Cerebellar nuclear complex (tissue), 1 donor: ENCODE measurements at regions not wholly inside any gene's neighbourhood (a gene's known extent, or its start where the extent isn't known, plus 50 kb on each side); places are given as distances from the start of the nearest gene placed in this dataset.
A peak's percentile ranks its signal among the peaks of the same experiment; 100 is the strongest.

ENCODE experiments used
- DNase-seq, 2 experiments: peaks; one replicate each; lab custom pipeline; 2025; lab: John Stamatoyannopoulos, UW

DNA sequence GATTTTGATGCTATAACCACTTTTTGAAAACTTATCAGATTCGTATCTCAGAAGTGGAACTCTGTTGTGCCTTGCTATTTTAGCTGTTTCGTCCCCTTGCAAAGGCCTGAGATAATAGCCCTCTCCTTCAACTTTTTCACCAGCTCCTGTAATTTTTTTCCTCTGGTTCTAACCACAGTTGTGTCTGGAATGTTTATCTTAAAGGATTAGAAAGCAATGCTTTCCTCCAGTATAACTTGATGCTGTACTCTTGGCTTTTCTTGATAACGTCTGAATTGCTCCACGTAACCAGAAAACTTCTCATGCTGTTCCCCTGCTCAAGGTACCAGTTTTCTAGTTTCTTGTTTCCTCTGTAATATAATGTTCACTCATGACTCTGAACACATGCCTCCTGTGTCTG, 209.4 kb downstream of the DTWD2 start:
- DNase-seq = no peak

DNA sequence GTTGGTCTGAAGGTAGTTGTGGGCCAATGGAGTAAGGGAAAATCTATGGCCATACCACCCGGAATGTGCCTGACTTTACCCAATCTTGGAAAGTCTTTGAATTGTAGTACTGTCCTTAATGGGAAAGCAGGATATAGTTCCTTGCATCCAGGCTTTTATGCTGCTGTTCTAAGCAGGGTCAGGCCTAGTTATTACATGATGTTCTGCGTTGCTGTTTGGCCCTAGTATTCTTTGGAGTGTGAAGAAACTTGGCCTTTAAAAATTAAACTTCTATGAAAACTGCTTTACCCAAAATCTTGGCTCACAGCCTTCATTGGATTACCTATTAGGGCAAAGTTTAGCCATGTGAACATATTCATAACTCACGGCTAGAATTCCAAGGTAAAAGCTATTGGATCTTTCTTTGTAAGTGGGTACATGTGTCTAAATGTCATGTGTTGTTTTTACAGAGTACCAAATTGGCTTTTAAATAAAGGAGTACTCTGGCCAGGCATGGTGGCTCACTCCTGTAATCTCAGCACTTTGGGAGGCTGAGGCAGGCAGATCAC, 211.1 kb downstream of the DTWD2 start:
- no peak for DNase-seq

DNA sequence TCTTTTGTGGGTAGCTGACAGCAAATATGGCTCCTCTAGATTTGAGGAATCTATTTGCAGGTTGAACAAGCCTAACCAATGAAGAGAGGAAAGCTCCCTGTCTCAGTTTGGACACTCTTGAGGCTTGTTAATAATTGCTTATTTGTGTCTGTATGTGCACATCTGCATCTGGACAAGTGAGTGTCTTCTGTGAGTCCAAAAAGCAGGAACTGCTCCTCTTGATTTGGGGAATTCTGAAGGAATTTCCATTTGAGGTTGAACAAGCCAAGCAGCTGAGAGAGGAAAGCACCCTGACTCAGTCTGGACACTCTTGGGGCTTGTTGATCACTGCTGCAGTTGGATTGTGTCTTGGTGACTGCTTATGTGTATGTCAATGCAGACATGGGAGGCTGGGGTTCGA, 211.6 kb downstream of the DTWD2 start:
- no peak for DNase-seq

- DNase-seq = no peak
These were observed 212.4 kb downstream of the DTWD2 start for GRCh38 chr5:118775790-118776499.

DNA sequence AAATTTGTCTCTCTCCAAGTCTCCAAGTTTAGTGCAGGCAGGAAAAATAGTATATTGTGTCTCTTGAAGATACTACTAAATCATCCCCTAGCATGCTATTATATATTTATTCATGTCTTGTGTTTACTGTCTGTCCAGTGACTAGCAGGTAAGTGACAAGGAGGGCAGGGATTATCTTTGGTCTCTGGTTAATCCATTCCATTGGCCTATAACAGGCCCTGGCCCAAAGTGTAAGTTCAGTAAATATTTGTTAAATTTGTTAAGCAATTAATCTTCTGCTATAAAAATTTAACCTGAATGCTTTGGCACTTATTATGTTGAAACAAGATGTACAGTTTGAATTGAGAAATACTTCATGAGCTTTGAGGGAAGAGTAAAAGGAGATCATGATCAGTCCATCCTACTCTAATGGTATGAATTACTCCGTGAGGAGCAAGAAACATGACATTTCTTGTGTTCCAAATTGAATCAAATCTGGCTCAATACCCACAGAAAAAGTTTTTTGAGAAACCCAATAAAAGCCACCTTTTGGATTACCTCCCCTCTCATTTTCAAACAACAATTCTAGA, 219.7 kb downstream of the DTWD2 start:
- DNase-seq = no peak

DNA sequence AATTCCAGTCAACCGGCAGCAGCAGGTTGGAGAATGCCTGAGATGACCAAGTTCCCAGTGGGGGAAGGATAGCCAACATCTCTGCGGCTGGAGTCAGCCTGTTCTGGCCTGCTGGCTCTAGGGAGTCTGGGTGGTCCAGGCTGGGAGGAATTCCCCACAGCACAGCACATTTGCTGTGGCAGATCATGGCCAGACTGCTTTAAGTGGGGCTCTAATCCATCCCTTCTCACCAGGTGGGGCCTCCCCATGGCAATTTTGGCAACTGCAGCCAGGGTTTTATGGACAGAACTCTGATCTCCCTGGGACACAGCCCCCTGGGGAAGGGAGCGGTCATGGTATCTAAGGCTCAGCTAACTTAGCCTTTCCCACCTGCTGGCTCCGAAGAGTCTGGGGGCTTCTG, 226.1 kb downstream of the DTWD2 start:
- DNase-seq = no peak

DNA sequence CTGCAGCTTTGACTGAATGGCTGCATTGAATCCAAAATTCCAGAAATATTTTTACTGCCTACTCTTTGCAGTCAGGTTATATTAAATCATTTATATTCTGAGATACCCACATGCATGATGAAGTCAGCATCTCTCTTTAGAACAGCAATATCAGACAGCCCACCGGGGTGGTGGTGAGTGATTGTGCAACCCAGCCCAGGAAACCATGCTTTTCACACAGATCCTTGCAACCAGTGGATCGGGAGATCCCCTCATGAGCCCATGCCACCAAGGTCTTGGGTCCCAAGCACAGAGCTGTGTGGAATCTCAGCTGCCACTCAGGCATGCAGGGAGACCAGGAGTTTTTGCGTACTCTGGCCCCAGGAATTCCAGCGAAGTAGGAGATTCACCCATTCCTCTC, 226.5 kb downstream of the DTWD2 start:
- DNase-seq = no peak

GRCh38 chr5:118752969-118753368, 235.4 kb downstream of the DTWD2 start:
- DNase-seq = no peak

GRCh38 chr5:118736396-118736795, 252.0 kb downstream of the DTWD2 start:
- DNase-seq = no peak

GRCh38 chr5:118733394-118733793, 255.0 kb downstream of the DTWD2 start:
- no peak for DNase-seq

- no peak for DNase-seq
These were observed 260.2 kb downstream of the DTWD2 start for GRCh38 chr5:118728191-118728590.

- DNase-seq = no peak
These were observed 261.5 kb downstream of the DTWD2 start for GRCh38 chr5:118726891-118727290.

DNA sequence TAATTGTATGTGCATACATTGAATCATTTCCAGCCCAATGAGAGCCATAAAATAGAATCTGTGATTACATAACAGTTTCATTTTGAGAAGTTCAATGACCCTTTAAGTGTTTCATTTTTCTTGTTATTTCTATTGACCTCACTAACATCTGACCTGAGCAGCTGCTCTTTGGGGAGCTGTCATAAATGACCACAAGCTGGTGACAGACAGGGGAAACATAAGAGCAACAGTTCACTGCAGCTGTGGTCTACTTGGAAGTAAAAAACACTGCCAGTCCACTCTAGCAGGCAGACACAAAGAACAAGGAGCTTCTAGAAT, 265.4 kb downstream of the DTWD2 start:
- DNase-seq = no peak

DNA sequence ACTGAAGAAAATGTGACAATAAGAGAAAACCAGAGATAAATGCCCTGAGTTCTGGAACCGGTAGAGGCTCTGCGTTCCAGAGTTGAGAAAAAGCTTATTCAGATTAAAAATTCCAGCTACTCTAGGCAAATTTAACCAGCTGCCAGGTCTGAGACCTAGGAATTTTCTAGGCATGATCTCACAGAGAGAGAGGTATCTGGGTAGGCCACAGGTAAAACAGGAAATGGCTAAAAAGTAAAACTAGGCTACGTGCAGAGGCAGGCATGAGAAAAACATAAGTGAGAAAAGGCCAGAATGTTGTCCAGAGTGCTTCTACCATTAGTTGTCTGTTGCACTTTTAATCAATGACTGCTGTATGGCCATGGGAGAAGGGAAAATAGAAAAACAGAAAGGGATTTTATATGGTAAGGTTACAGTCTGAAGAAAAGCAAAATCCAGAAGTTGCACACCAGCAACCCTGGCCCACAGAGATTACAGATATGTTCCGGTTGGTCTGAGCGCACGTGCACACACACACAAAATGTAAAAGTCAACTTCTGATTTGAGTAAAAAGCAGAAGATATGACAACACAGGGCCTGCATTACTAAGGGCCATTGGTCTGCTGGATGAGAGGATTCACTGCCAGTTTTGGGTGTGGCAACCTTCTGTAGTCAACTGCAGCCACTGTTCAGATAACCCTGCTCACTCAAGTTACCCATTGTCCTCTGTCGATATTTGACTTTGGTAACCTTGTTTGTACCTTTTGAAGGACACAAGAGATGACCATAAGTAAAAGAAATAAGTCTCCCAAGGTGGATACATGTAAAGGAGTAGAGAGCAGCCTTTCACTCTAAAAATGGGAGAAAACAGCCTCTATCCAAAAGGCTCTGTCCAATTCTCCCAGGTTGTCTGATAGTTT, 266.0 kb downstream of the DTWD2 start:
- DNase-seq = no peak

DNA sequence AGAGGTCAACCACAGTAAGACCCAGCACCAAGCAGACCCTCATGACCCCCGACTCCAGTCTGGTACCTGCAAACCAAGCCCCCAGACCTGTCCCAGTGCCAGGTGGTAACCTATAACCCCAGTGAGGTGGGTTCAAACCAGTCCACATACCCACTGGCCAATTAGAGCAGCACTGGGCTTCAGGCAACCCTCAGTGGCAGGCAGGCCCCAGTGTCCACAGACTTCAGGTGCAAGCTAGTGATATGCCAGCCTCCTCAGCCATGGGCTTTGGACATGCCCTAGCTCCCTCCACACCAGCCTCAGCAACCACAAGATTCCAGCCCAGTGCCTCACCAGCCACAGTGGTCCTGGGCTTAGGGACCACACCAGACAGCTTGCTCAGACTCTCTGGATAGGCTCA, 276.6 kb downstream of the DTWD2 start:
- no peak for DNase-seq

GRCh38 chr5:118705959-118706667, 282.2 kb downstream of the DTWD2 start:
- no peak for DNase-seq

- DNase-seq = no peak
These were observed 285.1 kb downstream of the DTWD2 start for GRCh38 chr5:118703241-118703640.

DNA sequence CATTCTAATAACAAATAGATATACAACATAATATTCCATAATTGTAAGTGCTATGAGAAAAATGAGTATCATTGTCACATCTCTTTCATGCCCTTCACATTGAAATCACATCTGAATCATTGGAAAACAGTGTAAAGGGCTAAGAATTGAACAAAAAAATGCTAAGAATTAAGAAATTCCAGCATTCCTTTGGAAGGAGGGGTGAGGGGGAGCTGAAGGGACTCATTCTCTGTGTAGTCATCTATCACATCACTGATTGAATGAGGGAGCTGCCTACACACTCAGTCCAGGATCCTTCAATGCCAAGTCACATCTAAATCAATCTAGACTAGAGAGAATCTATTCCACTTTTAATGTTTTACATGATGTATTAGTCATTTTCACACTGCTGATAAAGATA, 286.6 kb downstream of the DTWD2 start:
- DNase-seq = no peak

GRCh38 chr5:118700510-118700909, 287.8 kb downstream of the DTWD2 start:
- DNase-seq = no peak

DNA sequence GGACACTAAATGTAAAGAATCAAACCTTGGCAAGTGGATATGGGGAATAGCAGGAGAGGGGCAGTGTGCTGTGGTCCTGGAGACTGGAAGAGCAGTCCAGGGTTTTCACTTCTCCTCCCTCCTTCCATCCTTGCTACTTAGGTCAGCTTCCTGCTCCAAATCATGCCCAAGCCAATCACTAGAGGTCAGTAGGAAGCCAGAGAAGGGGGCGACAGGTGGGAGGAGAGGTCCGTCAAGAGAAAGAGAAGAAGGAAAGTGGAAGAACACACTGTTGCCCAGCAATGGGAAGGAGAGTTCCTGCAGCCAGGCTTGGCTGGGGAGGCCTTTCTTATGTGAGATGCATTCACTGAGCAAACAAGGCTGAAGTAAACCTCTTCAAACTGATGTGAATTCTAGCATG, 289.6 kb downstream of the DTWD2 start:
- no peak for DNase-seq

DNA sequence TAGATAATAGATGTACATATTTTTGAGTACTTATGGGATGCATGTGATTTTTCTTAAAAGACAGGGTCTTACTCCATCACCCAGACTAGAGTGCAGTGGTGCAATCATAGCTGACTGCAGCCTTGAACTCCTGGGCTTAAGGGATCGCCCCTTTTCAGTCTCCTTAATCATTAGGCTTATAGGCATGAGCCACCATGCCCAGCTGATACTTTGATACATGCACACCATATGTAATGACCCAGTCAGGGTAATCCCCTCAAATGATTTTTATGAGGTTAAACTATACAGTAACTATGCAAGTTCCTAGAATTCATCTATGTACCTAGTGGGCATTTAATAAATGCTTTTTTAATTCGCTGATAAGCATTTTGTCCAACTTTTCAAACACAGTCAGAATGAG, 292.3 kb downstream of the DTWD2 start:
- DNase-seq = no peak

GRCh38 chr5:118692811-118693342, 295.5 kb downstream of the DTWD2 start:
- peak in 1 of 2 experiments; percentile 36 for DNase-seq
